Prostate gland (tissue), 2 donors: ENCODE measurements at regions not wholly inside any gene's neighbourhood (a gene's known extent, or its start where the extent isn't known, plus 50 kb on each side); places are given as distances from the start of the nearest gene placed in this dataset.

Experiments
- DNase-seq: peaks from one replicate; pipeline ENCODE4 v3.0.0-alpha.2; 2019; ENCODE audit warnings: low spot score
- H3K27ac ChIP-seq, 2 donors: fragments of 200-600 bp; sonication (generic); 2 replicates each; pipeline ENCODE4 v1.5.1; 2017 to 2019
- H3K27me3 ChIP-seq: fragments of 200-600 bp; sonication (generic); replicated peaks from 2 replicates; pipeline ENCODE4 v1.5.1; 2019; ENCODE audit not compliant: insufficient read depth
- H3K36me3 ChIP-seq, 2 donors: fragments of 200-600 bp; sonication (generic); 1 replicate in 1 of 2; 2 replicates in 1 of 2; pipeline versions ENCODE4 v1.5.1 to v1.8.1; 2017 to 2019
- H3K4me1 ChIP-seq: fragments of 200-600 bp; sonication (generic); replicated peaks from 2 replicates; pipeline ENCODE4 v1.5.1; 2019
- H3K4me3 ChIP-seq, 2 donors: fragments of 200-600 bp; sonication (generic); 2 replicates each; pipeline ENCODE4 v1.5.1; 2017 to 2019
- H3K9me3 ChIP-seq: fragments of 200-600 bp; sonication (generic); 2 replicates; pipeline ENCODE4 v1.5.1; 2017
- POLR2A ChIP-seq: fragments of 450-650 bp; IDR thresholded peaks from one replicate; pipeline ENCODE4 v1.6.1; 2016; ENCODE audit warnings: antibody characterized with exemption, mild to moderate bottlenecking
- POLR2AphosphoS5 ChIP-seq: sonication (generic); formaldehyde crosslinking; IDR thresholded peaks from one replicate; pipeline ENCODE4 v1.6.1; 2017; ENCODE audit warnings: antibody characterized with exemption
- WGBS: methylation state at CpG from one replicate; pipeline ENCODE4 v1.1.5; 2018; 5-methylcytosine and 5-hydroxymethylcytosine counted together
- intact Hi-C: fragments of 100-400 bp; cut with DNase I; formaldehyde crosslinking; loops from one replicate; pipeline ENCODE4 v1.14.2; 2022
- TF ChIP-seq, protein P1 (sequence below), 4 experiments: fragments of 200-600 bp in 2 of 4; fragments of 450-650 bp in 2 of 4; sonication (generic) in 2 of 4; IDR thresholded peaks; 1 replicate in 3 of 4; 2 replicates in 1 of 4; pipeline ENCODE4 v1.5.1; 2016 to 2019; ENCODE audit warnings: antibody characterized with exemption in 4 of 4, mild to moderate bottlenecking in 2 of 4, moderate library complexity in 2 of 4

DNA sequence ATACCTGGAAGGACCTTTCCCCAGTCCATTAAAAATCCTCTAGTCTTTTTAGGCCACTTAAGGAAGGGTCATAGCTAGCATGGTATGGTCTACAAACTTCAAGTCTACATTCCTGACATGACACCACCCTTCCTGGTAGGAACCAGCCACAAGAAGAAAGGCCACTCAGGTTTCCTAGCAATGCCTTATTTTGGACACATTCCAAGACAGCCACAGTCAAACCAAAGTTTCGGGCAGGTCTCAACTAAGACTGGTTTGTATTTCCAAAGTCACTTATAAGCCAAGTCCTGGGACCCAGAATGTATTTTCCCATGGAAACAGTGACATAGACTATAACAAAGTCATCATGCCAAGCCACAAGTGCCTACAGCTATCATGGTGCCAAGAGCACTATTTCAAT is 50.6 kb upstream of the SLC44A3 start:
- TF ChIP-seq POLR2AphosphoS5 (no peak), POLR2A (no peak)
- TF ChIP-seq, protein P1, sequence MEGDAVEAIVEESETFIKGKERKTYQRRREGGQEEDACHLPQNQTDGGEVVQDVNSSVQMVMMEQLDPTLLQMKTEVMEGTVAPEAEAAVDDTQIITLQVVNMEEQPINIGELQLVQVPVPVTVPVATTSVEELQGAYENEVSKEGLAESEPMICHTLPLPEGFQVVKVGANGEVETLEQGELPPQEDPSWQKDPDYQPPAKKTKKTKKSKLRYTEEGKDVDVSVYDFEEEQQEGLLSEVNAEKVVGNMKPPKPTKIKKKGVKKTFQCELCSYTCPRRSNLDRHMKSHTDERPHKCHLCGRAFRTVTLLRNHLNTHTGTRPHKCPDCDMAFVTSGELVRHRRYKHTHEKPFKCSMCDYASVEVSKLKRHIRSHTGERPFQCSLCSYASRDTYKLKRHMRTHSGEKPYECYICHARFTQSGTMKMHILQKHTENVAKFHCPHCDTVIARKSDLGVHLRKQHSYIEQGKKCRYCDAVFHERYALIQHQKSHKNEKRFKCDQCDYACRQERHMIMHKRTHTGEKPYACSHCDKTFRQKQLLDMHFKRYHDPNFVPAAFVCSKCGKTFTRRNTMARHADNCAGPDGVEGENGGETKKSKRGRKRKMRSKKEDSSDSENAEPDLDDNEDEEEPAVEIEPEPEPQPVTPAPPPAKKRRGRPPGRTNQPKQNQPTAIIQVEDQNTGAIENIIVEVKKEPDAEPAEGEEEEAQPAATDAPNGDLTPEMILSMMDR (IDR thresholded peaks at IDR 0.05) = no peak
- Histone ChIP-seq H3K27me3 (no peaks in the 10 kb centered on the region), H3K4me3 (no peak overlapping the region), H3K27ac (no peak overlapping the region), H3K9me3 (no peaks in the 10 kb centered on the region), H3K4me1 (peaks cover 3% of the 10 kb centered on the region), H3K36me3 (no peaks in the 10 kb centered on the region)
- DNase-seq = no peak
- intact Hi-C loops = no loop called here
- WGBS = 0% methylated on average over 1 of the region's 1 CpG

DNA sequence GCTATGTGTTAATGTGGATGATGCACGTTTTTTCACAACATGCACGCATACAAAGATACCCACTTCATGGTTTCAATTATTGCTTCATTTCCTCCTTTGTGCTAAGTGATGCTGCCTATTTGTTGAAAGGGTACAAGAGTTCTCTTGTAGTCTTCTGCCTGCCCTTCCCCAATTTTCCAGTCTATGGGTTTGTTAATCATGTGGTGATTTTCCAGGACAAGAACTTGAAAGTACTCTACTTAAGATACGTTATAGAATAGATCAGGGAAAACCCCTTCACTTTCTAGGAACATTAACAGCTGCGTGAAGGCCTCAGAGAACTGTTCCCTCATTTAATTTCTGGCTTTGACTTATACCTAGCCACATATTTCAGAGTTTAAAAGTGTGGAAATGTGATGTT is 52.1 kb upstream of the SLC44A3 start:
- no peak for DNase-seq
- Histone ChIP-seq H3K9me3 (no peaks in the 10 kb centered on the region), H3K4me1 (peaks cover 3% of the 10 kb centered on the region), H3K4me3 (no peak overlapping the region), H3K36me3 (no peaks in the 10 kb centered on the region), H3K27ac (no peak overlapping the region), H3K27me3 (no peaks in the 10 kb centered on the region)
- intact Hi-C loops = no loop called here
- no peak for TF ChIP-seq POLR2A
- no peak for TF ChIP-seq POLR2AphosphoS5
- TF ChIP-seq, protein P1 (IDR thresholded peaks at IDR 0.05) = no peak
- 82% methylated on average over 4 of the region's 4 CpGs for WGBS

DNA sequence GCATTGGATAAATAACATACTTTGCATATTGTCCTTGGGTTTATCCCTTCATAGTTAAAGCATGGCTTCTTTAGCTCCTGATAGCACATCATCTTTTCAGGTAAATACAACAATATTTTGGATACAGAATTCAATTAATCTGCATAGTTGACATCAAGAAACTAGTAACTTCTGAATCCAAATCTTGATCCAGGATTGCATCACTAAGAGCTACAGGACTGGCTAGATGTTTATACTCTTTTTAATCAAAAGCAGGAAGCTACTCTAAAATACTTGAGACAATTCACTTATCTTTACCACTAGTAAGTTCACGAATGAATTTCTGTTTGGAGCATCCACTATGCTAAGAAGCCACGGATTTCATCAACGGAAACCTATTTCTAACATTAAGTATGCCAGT is 54.2 kb upstream of the SLC44A3 start:
- intact Hi-C loops = no loop called here
- no peaks in the 10 kb centered on the region for H3K4me1 ChIP-seq
- H3K4me3 ChIP-seq = no peak overlapping the region
- no peaks in the 10 kb centered on the region for H3K9me3 ChIP-seq
- TF ChIP-seq POLR2A = no peak
- TF ChIP-seq POLR2AphosphoS5 = no peak
- TF ChIP-seq, protein P1 (IDR thresholded peaks at IDR 0.05) = no peak
- H3K36me3 ChIP-seq = no peaks in the 10 kb centered on the region
- WGBS = 94% methylated on average over 3 of the region's 3 CpGs
- no peak for DNase-seq
- H3K27me3 ChIP-seq = no peaks in the 10 kb centered on the region
- H3K27ac ChIP-seq = no peak overlapping the region

DNA sequence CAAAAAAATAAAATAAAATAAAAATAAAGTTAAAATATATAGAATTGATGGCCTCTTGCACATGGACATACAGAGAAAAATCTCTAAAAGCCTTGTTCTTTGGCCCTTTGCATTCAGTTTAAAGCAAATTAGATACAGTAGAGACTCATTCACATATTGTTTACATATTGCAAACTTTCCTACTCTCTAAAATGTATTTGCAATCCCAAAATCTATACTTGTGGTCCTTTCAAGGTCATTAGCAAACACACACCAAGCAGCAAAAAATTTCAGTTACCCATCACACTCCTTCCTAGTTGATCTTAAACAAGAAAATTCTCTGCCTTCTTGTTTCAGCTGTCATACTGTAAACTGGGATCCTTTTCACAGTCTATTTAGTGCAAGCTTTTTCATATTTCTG is 61.0 kb upstream of the SLC44A3 start:
- Histone ChIP-seq H3K4me3 (no peak overlapping the region), H3K4me1 (no peaks in the 10 kb centered on the region), H3K27ac (no peak overlapping the region), H3K27me3 (no peaks in the 10 kb centered on the region), H3K9me3 (no peaks in the 10 kb centered on the region), H3K36me3 (no peaks in the 10 kb centered on the region)
- intact Hi-C loops = no loop called here
- no peak for DNase-seq
- TF ChIP-seq, protein P1 (IDR thresholded peaks at IDR 0.05) = no peak
- TF ChIP-seq POLR2AphosphoS5 (no peak), POLR2A (no peak)

DNA sequence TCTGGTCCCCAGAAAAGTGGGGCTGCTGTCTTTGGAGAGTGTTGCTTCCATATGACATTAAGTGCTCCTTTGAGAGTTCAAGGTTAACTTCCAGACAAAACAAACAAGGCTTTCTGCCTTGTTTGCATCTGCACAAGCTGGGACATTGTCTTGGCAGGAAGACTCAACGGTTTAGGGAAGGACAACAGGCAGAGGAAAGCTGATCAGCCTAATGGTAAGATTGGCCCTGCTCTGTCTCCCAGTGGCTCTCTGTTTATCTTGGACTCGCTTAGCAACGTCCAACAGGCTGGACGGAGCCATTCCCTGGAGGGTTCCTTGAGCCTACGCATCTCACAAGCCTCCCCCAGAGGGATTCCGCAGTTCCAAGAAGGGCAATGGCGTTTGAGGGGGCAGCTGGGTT is 62.2 kb upstream of the SLC44A3 start:
- no peaks in the 10 kb centered on the region for H3K36me3 ChIP-seq
- H3K9me3 ChIP-seq = no peaks in the 10 kb centered on the region
- DNase-seq = no peak
- intact Hi-C loops = no loop called here
- H3K27ac ChIP-seq = peak overlapping the region in 1 of 2 donors; percentile 9
- WGBS = 45% methylated on average over 7 of the region's 7 CpGs
- no peak overlapping the region for H3K4me3 ChIP-seq
- TF ChIP-seq POLR2AphosphoS5 = peak; percentile 32
- TF ChIP-seq POLR2A = no peak
- no peaks in the 10 kb centered on the region for H3K27me3 ChIP-seq
- H3K4me1 ChIP-seq = no peaks in the 10 kb centered on the region
